ENCODE measurements at regions not wholly inside any gene's neighbourhood (a gene's known extent, or its start where the extent isn't known, plus 50 kb on each side); places are given as distances from the start of the nearest gene placed in this dataset.

- no peak overlapping the region for H3K18ac ChIP-seq (ENCODE audit: low read depth, low read length)
- in situ Hi-C loops (cut with MboI; ENCODE audit: low sequenced_read_pairs) = no loop called here
- no peak overlapping the region for H3K27ac ChIP-seq (ENCODE audit: insufficient read depth, low read length)
- no peaks in the 10 kb centered on the region for H3K4me1 ChIP-seq (ENCODE audit: control insufficient read depth, insufficient read depth, low read length)
- H3K4me3 ChIP-seq (ENCODE audit: insufficient read depth, low read depth, low read length) = no peak overlapping the region
- H2BK5ac ChIP-seq (ENCODE audit: low read depth, low read length, poor library complexity, severe bottlenecking) = no peak overlapping the region
- H3K36me3 ChIP-seq (ENCODE audit: control insufficient read depth, insufficient read depth, low read length) = no peaks in the 10 kb centered on the region
- dilution Hi-C loops (cut with HindIII; ENCODE audit: low sequenced_read_pairs, unreplicated experiment) = no loop called here
- no peak overlapping the region for H3K4me2 ChIP-seq (ENCODE audit: low read depth, low read length)
- no peak for ATAC-seq (ENCODE audit: low read depth)
- ChIA-PET POLR2A (ENCODE audit: unreplicated experiment) (no interaction called here), CTCF (no interaction called here)
- intact Hi-C loops (cut with micrococcal nuclease) = no loop called here
- no peak overlapping the region for H3K56ac ChIP-seq (ENCODE audit: extremely low read depth, insufficient read depth, low read length)
- no peak overlapping the region for H3K9ac ChIP-seq (ENCODE audit: low read depth, low read length)
- TF ChIP-seq MAFK (IDR thresholded peaks at IDR 0.05; ENCODE audit: low read depth, low read length) = no peak
- no peak for TF ChIP-seq RAD21 (IDR thresholded peaks at IDR 0.05; ENCODE audit: low read length)
- TF ChIP-seq POLR2A (IDR thresholded peaks at IDR 0.05; ENCODE audit: low read depth, low read length) = no peak
- no peak for TF ChIP-seq CEBPB (IDR thresholded peaks at IDR 0.05; ENCODE audit: low read depth, low read length)
- TF ChIP-seq BHLHE40 (IDR thresholded peaks at IDR 0.05; ENCODE audit: low read depth, low read length) = no peak
- H4K5ac ChIP-seq (ENCODE audit: low read depth, low read length) = no peak overlapping the region
- no peak overlapping the region for H2BK20ac ChIP-seq (ENCODE audit: low read depth, low read length)
- BruUV-seq (replicated peaks) = no TSS peak
- no peak overlapping the region for H3K23ac ChIP-seq (ENCODE audit: low read depth, low read length)
- no peaks in the 10 kb centered on the region for H3K27me3 ChIP-seq (ENCODE audit: control insufficient read depth, insufficient read depth, low read length)
- no peak overlapping the region for H2BK15ac ChIP-seq (ENCODE audit: low read depth, low read length)
- H3K14ac ChIP-seq (replicated peaks; ENCODE audit: low read depth, low read length) = no peak overlapping the region
- H2AK9ac ChIP-seq (replicated peaks; ENCODE audit: low read depth, low read length, poor library complexity) = no peak overlapping the region
- no peak overlapping the region for H2BK120ac ChIP-seq (ENCODE audit: low read depth, low read length)
- no peak overlapping the region for H4K8ac ChIP-seq (ENCODE audit: low read depth in 2 of 2, low read length in 2 of 2)
- no peak overlapping the region for H2AK5ac ChIP-seq (ENCODE audit: low read depth, low read length)
- H4K20me1 ChIP-seq (ENCODE audit: insufficient read depth, low read length) = no peaks in the 10 kb centered on the region
- H3K4ac ChIP-seq (ENCODE audit: low read depth, low read length) = no peak overlapping the region
- H3K9me1 ChIP-seq (ENCODE audit: insufficient read depth, low read length) = no peaks in the 10 kb centered on the region
- no peaks in the 10 kb centered on the region for H3K79me1 ChIP-seq (ENCODE audit: low read depth in 1 of 2, low read length in 2 of 2)
- no peak for DNase-seq
- no peaks in the 10 kb centered on the region for H3K9me3 ChIP-seq (ENCODE audit: control insufficient read depth, insufficient read depth, low read length)
- H2AFZ ChIP-seq (replicated peaks; ENCODE audit: low read length, poor library complexity) = no peak overlapping the region
- H4K91ac ChIP-seq (ENCODE audit: insufficient read depth, low read depth, low read length) = no peak overlapping the region
These were observed 295.2 kb upstream of the CELF2 start for GRCh38 chr10:10722422-10722821.

All from IMR-90 (cell line).